ENCODE measurements at regions not wholly inside any gene's neighbourhood (a gene's known extent, or its start where the extent isn't known, plus 50 kb on each side); places are given as distances from the start of the nearest gene placed in this dataset.

GRCh38 chr16:59601452-59601851 is 867.3 kb upstream of the GOT2 start:
- TF ChIP-seq CTCF (IDR thresholded peaks at IDR 0.05; ENCODE audit: poor library complexity) (no peak), EZH2 (IDR thresholded peaks at IDR 0.05; ENCODE audit: borderline replicate concordance) (no peak), EZH2phosphoT487 (IDR thresholded peaks at IDR 0.05; ENCODE audit: low read depth, severe bottlenecking, unreplicated experiment) (no peak)

Data from hepatocyte (in vitro differentiated cells).